SU-DHL-6 (cell line): ENCODE measurements at regions not wholly inside any gene's neighbourhood (a gene's known extent, or its start where the extent isn't known, plus 50 kb on each side); places are given as distances from the start of the nearest gene placed in this dataset.

ENCODE experiments used
- H2AFZ ChIP-seq: fragments of 200-600 bp; sonication (generic); 2 replicates; pipeline ENCODE4 v1.6.1; 2014; ENCODE audit warnings: low read depth, mild to moderate bottlenecking, moderate library complexity, mixed read lengths, antibody characterized with exemption, low read length; ENCODE audit not compliant: severe bottlenecking
- H3F3A ChIP-seq: fragments of 200-600 bp; shearing (Covaris generic); 2 replicates; pipeline ENCODE4 v1.6.0; 2016; ENCODE audit warnings: antibody characterized with exemption, mild to moderate bottlenecking; ENCODE audit not compliant: insufficient read depth
- H3K27ac ChIP-seq: fragments of 200-600 bp; sonication (generic); 2 replicates; pipeline ENCODE4 v1.5.1; 2016; ENCODE audit warnings: low read depth, mild to moderate bottlenecking, low read length, moderate library complexity, mixed read lengths
- H3K27me3 ChIP-seq: fragments of 200-600 bp; sonication (generic), shearing (Covaris generic); 2 replicates; pipeline ENCODE4 v1.6.0; 2014; ENCODE audit warnings: mild to moderate bottlenecking, low read length
- H3K36me3 ChIP-seq: fragments of 200-600 bp; sonication (generic); 2 replicates; pipeline ENCODE4 v1.6.1; 2014; ENCODE audit warnings: mild to moderate bottlenecking, low read length, mixed read lengths
- H3K4me2 ChIP-seq: fragments of 300-600, 200-600 bp; shearing (Covaris generic), sonication (generic); 2 replicates; pipeline ENCODE4 v1.6.0; 2014; ENCODE audit warnings: low read length, low read depth, mild to moderate bottlenecking; ENCODE audit not compliant: poor library complexity, severe bottlenecking
- H3K4me3 ChIP-seq: fragments of 200-600 bp; sonication (generic); 2 replicates; pipeline ENCODE4 v1.5.1; 2014; ENCODE audit warnings: antibody characterized with exemption, low read length, mild to moderate bottlenecking, mixed read lengths; ENCODE audit not compliant: insufficient read depth, poor library complexity, severe bottlenecking
- H3K79me2 ChIP-seq: fragments of 200-600 bp; sonication (generic); 2 replicates; pipeline ENCODE4 v1.6.1; 2014; ENCODE audit warnings: mild to moderate bottlenecking, low read length, moderate library complexity; ENCODE audit not compliant: insufficient read depth
- H3K9ac ChIP-seq: fragments of 200-600 bp; sonication (generic); 2 replicates; pipeline ENCODE4 v1.7.0; 2014; ENCODE audit warnings: mild to moderate bottlenecking, low read length
- H3K9me2 ChIP-seq: fragments of 200-600 bp; sonication (generic); replicated peaks from 2 replicates; pipeline ENCODE4 v1.6.1; 2014; ENCODE audit warnings: low read length; ENCODE audit not compliant: insufficient read depth
- H3K9me3 ChIP-seq: fragments of 200-600 bp; sonication (generic); 2 replicates; pipeline ENCODE4 v1.6.1; 2014; ENCODE audit warnings: low read length, mixed read lengths; ENCODE audit not compliant: insufficient read depth
- H4K20me1 ChIP-seq: fragments of 200-600 bp; sonication (generic); 2 replicates; pipeline ENCODE4 v1.6.1; 2014; ENCODE audit warnings: low read depth, mild to moderate bottlenecking, antibody characterized with exemption, low read length, moderate library complexity, mixed read lengths
- CTCF ChIP-seq: fragments of 200-600 bp; sonication (generic); IDR thresholded peaks from one replicate; pipeline ENCODE4 v1.5.1; 2017; ENCODE audit warnings: antibody characterized with exemption, mild to moderate bottlenecking, low read length, moderate library complexity; ENCODE audit not compliant: insufficient read depth, poor library complexity, severe bottlenecking
- EZH2phosphoT487 ChIP-seq: fragments of 200-600 bp; sonication (generic), shearing (Covaris generic); conservative IDR thresholded peaks from 2 replicates; pipeline ENCODE4 v1.6.1; 2018; ENCODE audit warnings: mild to moderate bottlenecking, antibody characterized with exemption, low read length, moderate library complexity, mixed read lengths

DNA sequence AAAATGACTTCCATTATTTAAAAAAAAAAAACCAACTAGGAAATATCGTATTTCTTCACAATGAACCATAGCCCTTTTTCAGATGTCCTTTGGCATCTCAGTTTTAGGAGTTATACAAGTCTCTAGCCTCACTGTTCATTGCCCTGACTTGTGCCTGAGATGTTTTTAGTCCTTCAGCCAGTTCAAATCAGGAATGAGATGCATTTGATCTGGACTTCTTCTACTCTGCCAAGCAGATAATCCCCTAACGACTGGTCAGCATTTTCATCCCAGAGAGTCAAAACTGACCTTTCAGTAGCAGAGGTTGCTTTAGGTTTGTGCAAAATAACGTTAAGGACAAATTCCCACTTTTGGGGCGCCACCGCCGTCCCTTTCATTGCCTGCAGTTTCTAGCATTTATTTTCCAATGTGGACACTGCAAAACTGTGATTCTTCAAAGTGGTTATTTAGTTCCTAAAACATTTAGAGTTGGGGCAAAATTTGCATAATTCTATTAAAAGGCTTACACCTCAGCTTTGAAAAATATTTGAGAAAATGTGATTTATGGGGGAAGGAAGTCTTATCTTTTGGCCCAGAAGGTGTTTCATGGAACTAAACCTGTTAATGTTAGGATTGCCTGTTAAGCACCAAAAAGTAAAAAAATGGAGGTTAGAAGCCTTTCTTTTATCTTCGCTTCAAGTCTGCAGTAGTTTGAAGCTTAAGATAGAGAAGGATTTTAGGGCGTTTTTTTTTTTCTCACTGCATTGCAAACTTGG lies 152.0 kb upstream of the SGK1 start:
- no peaks in the 10 kb centered on the region for H3F3A ChIP-seq
- H3K4me3 ChIP-seq, result no peak overlapping the region
- H3K36me3 ChIP-seq, result no peaks in the 10 kb centered on the region
- no peak overlapping the region for H3K9ac ChIP-seq
- H3K9me2 ChIP-seq, result no peaks in the 10 kb centered on the region
- no peak overlapping the region for H2AFZ ChIP-seq
- no peaks in the 10 kb centered on the region for H3K9me3 ChIP-seq
- no peaks in the 10 kb centered on the region for H4K20me1 ChIP-seq
- no peak overlapping the region for H3K4me2 ChIP-seq
- TF ChIP-seq EZH2phosphoT487, result no peak
- TF ChIP-seq CTCF, result no peak
- H3K27me3 ChIP-seq, result no peaks in the 10 kb centered on the region
- no peaks in the 10 kb centered on the region for H3K79me2 ChIP-seq
- H3K27ac ChIP-seq, result no peak overlapping the region

- no peak overlapping the region for H3K4me3 ChIP-seq
- no peaks in the 10 kb centered on the region for H3K79me2 ChIP-seq
- no peaks in the 10 kb centered on the region for H4K20me1 ChIP-seq
- no peaks in the 10 kb centered on the region for H3K36me3 ChIP-seq
- no peaks in the 10 kb centered on the region for H3K27me3 ChIP-seq
- H3K4me2 ChIP-seq, result no peak overlapping the region
- no peak overlapping the region for H3K9ac ChIP-seq
- H3K9me2 ChIP-seq, result no peaks in the 10 kb centered on the region
- no peaks in the 10 kb centered on the region for H3K9me3 ChIP-seq
- H3F3A ChIP-seq, result no peaks in the 10 kb centered on the region
- no peak overlapping the region for H2AFZ ChIP-seq
- no peak overlapping the region for H3K27ac ChIP-seq
- TF ChIP-seq EZH2phosphoT487 (no peak), CTCF (no peak)
These were observed 150.7 kb upstream of the SGK1 start for GRCh38 chr6:134468633-134469032.

- H3K27me3 ChIP-seq, result no peaks in the 10 kb centered on the region
- H3K36me3 ChIP-seq, result no peaks in the 10 kb centered on the region
- H3K9ac ChIP-seq, result no peak overlapping the region
- H4K20me1 ChIP-seq, result no peaks in the 10 kb centered on the region
- no peaks in the 10 kb centered on the region for H3K9me3 ChIP-seq
- H3K27ac ChIP-seq, result no peak overlapping the region
- H3F3A ChIP-seq, result no peaks in the 10 kb centered on the region
- no peak overlapping the region for H2AFZ ChIP-seq
- H3K79me2 ChIP-seq, result no peaks in the 10 kb centered on the region
- no peak overlapping the region for H3K4me3 ChIP-seq
- H3K9me2 ChIP-seq, result no peaks in the 10 kb centered on the region
- H3K4me2 ChIP-seq, result no peak overlapping the region
- TF ChIP-seq EZH2phosphoT487 (no peak), CTCF (no peak)
These were observed 149.7 kb upstream of the SGK1 start for GRCh38 chr6:134467620-134468019.
